ENCODE measurements at regions not wholly inside any gene's neighbourhood (a gene's known extent, or its start where the extent isn't known, plus 50 kb on each side); places are given as distances from the start of the nearest gene placed in this dataset.

- Histone ChIP-seq H3K27ac (ENCODE audit: extremely low read length, insufficient read depth, low read length) (no peak overlapping the region), H4K20me1 (ENCODE audit: insufficient read depth, low read length) (no peaks in the 10 kb centered on the region), H3K4me1 (ENCODE audit: insufficient read depth, low read length) (peaks cover 8% of the 10 kb centered on the region; the same call in 1 of the 2 replicates), H3K9ac (ENCODE audit: insufficient read depth, low read depth, low read length) (no peak overlapping the region), H3K79me2 (ENCODE audit: insufficient read depth, low read length) (no peaks in the 10 kb centered on the region), H3K36me3 (replicated peaks in 1 of 2; ENCODE audit: control insufficient read depth in 1 of 2, insufficient read depth in 2 of 2, low read length in 2 of 2) (no peaks in the 10 kb centered on the region), H3K9me3 (ENCODE audit: low read length) (no peaks in the 10 kb centered on the region), H3K4me3 (replicated peaks in 1 of 3; ENCODE audit: insufficient read depth in 1 of 3, low read depth in 2 of 3, low read length in 3 of 3) (no peak overlapping the region), H3K4me2 (ENCODE audit: low read depth, low read length) (no peak overlapping the region), H2AFZ (ENCODE audit: low read length) (no peak overlapping the region), H3K27me3 (ENCODE audit: control insufficient read depth in 1 of 2, insufficient read depth in 2 of 2, low read length in 2 of 2) (no peaks in the 10 kb centered on the region)
- ChIA-PET CTCF (ENCODE audit: low intra/inter-chr PET ratio, low total read pairs) (no interaction called here), POLR2A (no interaction called here)
- no TSS peak for BruUV-seq (replicated peaks)
- DNase-seq (ENCODE audit: low spot score) (peak; percentile 28), FAIRE-seq (no peak), ATAC-seq (no peak; the same call in 2 of the 3 replicates)
- intact Hi-C loops (cut with micrococcal nuclease; ENCODE audit: unreplicated experiment) (no loop called here), in situ Hi-C loops (cut with HindIII; ENCODE audit: extremely low pct_ligation_motif_present, low pct_unique_long_range_greater_than_20kb) (no loop called here)
- WGBS (ENCODE audit: low lambda C conversion rate), result 10% methylated on average over 3 of the region's 3 CpGs
- TF ChIP-seq, protein P1, sequence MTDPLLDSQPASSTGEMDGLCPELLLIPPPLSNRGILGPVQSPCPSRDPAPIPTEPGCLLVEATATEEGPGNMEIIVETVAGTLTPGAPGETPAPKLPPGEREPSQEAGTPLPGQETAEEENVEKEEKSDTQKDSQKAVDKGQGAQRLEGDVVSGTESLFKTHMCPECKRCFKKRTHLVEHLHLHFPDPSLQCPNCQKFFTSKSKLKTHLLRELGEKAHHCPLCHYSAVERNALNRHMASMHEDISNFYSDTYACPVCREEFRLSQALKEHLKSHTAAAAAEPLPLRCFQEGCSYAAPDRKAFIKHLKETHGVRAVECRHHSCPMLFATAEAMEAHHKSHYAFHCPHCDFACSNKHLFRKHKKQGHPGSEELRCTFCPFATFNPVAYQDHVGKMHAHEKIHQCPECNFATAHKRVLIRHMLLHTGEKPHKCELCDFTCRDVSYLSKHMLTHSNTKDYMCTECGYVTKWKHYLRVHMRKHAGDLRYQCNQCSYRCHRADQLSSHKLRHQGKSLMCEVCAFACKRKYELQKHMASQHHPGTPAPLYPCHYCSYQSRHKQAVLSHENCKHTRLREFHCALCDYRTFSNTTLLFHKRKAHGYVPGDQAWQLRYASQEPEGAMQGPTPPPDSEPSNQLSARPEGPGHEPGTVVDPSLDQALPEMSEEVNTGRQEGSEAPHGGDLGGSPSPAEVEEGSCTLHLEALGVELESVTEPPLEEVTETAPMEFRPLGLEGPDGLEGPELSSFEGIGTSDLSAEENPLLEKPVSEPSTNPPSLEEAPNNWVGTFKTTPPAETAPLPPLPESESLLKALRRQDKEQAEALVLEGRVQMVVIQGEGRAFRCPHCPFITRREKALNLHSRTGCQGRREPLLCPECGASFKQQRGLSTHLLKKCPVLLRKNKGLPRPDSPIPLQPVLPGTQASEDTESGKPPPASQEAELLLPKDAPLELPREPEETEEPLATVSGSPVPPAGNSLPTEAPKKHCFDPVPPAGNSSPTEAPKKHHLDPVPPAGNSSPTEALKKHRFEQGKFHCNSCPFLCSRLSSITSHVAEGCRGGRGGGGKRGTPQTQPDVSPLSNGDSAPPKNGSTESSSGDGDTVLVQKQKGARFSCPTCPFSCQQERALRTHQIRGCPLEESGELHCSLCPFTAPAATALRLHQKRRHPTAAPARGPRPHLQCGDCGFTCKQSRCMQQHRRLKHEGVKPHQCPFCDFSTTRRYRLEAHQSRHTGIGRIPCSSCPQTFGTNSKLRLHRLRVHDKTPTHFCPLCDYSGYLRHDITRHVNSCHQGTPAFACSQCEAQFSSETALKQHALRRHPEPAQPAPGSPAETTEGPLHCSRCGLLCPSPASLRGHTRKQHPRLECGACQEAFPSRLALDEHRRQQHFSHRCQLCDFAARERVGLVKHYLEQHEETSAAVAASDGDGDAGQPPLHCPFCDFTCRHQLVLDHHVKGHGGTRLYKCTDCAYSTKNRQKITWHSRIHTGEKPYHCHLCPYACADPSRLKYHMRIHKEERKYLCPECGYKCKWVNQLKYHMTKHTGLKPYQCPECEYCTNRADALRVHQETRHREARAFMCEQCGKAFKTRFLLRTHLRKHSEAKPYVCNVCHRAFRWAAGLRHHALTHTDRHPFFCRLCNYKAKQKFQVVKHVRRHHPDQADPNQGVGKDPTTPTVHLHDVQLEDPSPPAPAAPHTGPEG (CRISPR knock-in tag; IDR thresholded peaks at IDR 0.05), result no peak
- TF ChIP-seq ZNF629 (CRISPR knock-in tag; conservative IDR thresholded peaks at IDR 0.05), result peak; percentile 78
Observed at GRCh38 chr5:82465235-82465634, 187.1 kb upstream of the RPS23 start.

- Histone ChIP-seq H3K9ac (ENCODE audit: insufficient read depth, low read depth, low read length) (no peak overlapping the region), H3K36me3 (replicated peaks in 1 of 2; ENCODE audit: control insufficient read depth in 1 of 2, insufficient read depth in 2 of 2, low read length in 2 of 2) (no peaks in the 10 kb centered on the region), H3K9me3 (ENCODE audit: low read length) (peaks cover 15% of the 10 kb centered on the region), H3K27me3 (ENCODE audit: control insufficient read depth in 1 of 2, insufficient read depth in 2 of 2, low read length in 2 of 2) (no peaks in the 10 kb centered on the region), H3K4me3 (replicated peaks in 1 of 3; ENCODE audit: insufficient read depth in 1 of 3, low read depth in 2 of 3, low read length in 3 of 3) (no peak overlapping the region), H3K79me2 (ENCODE audit: insufficient read depth, low read length) (no peaks in the 10 kb centered on the region), H2AFZ (ENCODE audit: low read length) (no peak overlapping the region), H3K4me1 (ENCODE audit: insufficient read depth, low read length) (no peaks in the 10 kb centered on the region), H3K4me2 (ENCODE audit: low read depth, low read length) (no peak overlapping the region), H4K20me1 (ENCODE audit: insufficient read depth, low read length) (no peaks in the 10 kb centered on the region), H3K27ac (ENCODE audit: extremely low read length, insufficient read depth, low read length) (no peak overlapping the region)
- no peak for FAIRE-seq
- BruUV-seq (replicated peaks), result no TSS peak
- in situ Hi-C loops (cut with HindIII; ENCODE audit: extremely low pct_ligation_motif_present, low pct_unique_long_range_greater_than_20kb) (no loop called here), intact Hi-C loops (cut with micrococcal nuclease; ENCODE audit: unreplicated experiment) (no loop called here)
- TF ChIP-seq PITX1 (CRISPR knock-in tag; IDR thresholded peaks at IDR 0.05), result no peak
- TF ChIP-seq, protein P2, sequence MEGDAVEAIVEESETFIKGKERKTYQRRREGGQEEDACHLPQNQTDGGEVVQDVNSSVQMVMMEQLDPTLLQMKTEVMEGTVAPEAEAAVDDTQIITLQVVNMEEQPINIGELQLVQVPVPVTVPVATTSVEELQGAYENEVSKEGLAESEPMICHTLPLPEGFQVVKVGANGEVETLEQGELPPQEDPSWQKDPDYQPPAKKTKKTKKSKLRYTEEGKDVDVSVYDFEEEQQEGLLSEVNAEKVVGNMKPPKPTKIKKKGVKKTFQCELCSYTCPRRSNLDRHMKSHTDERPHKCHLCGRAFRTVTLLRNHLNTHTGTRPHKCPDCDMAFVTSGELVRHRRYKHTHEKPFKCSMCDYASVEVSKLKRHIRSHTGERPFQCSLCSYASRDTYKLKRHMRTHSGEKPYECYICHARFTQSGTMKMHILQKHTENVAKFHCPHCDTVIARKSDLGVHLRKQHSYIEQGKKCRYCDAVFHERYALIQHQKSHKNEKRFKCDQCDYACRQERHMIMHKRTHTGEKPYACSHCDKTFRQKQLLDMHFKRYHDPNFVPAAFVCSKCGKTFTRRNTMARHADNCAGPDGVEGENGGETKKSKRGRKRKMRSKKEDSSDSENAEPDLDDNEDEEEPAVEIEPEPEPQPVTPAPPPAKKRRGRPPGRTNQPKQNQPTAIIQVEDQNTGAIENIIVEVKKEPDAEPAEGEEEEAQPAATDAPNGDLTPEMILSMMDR (CRISPR knock-in tag; IDR thresholded peaks at IDR 0.05), result peak; percentile 15; the same call in 1 of the 2 replicates
- TF ChIP-seq SETDB1 (CRISPR knock-in tag; IDR thresholded peaks at IDR 0.05; ENCODE audit: borderline replicate concordance), result peak; percentile 73; the same call in 1 of the 2 replicates
- TF ChIP-seq ZNF10 (CRISPR knock-in tag; IDR thresholded peaks at IDR 0.05; ENCODE audit: borderline replicate concordance, low read depth), result no peak
- peak; percentile 100 for TF ChIP-seq ZFP1 (CRISPR knock-in tag; IDR thresholded peaks at IDR 0.05)
- TF ChIP-seq TP53 (CRISPR knock-in tag; conservative IDR thresholded peaks at IDR 0.05), result no peak
- CTCF ChIA-PET (ENCODE audit: low intra/inter-chr PET ratio, low total read pairs), result no interaction called here
- no peak for ATAC-seq
- 67% methylated on average over 6 of the region's 6 CpGs for WGBS (ENCODE audit: low lambda C conversion rate)
- DNase-seq (ENCODE audit: low spot score), result no peak
- POLR2A ChIA-PET, result no interaction called here
Observed at GRCh38 chr5:82459626-82460025, 181.5 kb upstream of the RPS23 start.

Data from HepG2 (cell line).